ENCODE measurements at regions not wholly inside any gene's neighbourhood (a gene's known extent, or its start where the extent isn't known, plus 50 kb on each side); places are given as distances from the start of the nearest gene placed in this dataset.

GRCh38 chr7:9709216-9709615, 1264.5 kb upstream of the PHF14 start:
- DNase-seq (no peak), ATAC-seq (no peak)
- Histone ChIP-seq H3K27ac (no peak overlapping the region), H3K36me3 (no peaks in the 10 kb centered on the region), H3K27me3 (no peaks in the 10 kb centered on the region), H3K4me1 (no peaks in the 10 kb centered on the region), H3K4me3 (no peak overlapping the region), H3K9me3 (peaks cover 0 to 5% (median 0%) of the 10 kb centered on the region in 11 donors)
- no peak for TF ChIP-seq CTCF (IDR thresholded peaks at IDR 0.05)
- 78 to 95% methylated on average over 1 of the region's 1 CpG for WGBS, 2 donors
- intact Hi-C loops (cut with DNase I): no loop called here

DNA sequence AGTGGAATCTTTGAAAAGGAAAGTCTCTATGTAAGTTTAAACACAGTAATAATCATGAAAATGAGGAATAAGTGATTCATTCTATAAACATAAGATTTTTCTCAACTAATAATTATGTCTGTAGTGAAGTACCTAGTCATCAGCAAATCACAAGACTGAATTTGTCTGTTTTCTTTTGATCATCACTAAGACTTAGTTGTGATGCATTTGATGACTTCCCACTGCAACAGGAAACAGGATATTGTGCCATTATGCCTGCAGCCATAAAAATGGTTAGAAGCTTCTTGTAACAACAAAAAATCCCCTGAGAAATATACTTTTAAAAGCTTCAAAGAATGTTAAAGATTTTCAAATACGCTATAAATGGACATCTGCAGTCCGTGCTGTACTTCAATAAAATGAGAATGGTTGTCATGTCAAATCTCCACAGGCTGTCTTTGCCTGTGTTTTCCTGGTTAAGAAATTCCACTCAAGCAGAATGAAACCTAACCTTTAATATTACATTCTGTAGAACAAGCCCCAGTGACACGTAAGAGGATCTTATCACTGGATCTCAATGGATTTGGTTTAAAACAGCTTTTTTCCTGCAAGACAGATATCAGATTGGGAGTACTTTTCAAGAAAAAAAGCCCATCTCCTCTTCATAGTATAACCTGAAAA, 1262.3 kb upstream of the PHF14 start:
- Histone ChIP-seq H3K36me3 (no peaks in the 10 kb centered on the region), H3K9me3 (peaks cover 0 to 5% (median 0%) of the 10 kb centered on the region in 11 donors), H3K4me3 (no peak overlapping the region), H3K27ac (no peak overlapping the region), H3K4me1 (no peaks in the 10 kb centered on the region), H3K27me3 (no peaks in the 10 kb centered on the region)
- TF ChIP-seq CTCF (IDR thresholded peaks at IDR 0.05): no peak
- no peak for DNase-seq
- 67 to 71% methylated on average over 3 of the region's 3 CpGs for WGBS, 2 donors
- intact Hi-C loops (cut with DNase I): no loop called here
- no peak for ATAC-seq

DNA sequence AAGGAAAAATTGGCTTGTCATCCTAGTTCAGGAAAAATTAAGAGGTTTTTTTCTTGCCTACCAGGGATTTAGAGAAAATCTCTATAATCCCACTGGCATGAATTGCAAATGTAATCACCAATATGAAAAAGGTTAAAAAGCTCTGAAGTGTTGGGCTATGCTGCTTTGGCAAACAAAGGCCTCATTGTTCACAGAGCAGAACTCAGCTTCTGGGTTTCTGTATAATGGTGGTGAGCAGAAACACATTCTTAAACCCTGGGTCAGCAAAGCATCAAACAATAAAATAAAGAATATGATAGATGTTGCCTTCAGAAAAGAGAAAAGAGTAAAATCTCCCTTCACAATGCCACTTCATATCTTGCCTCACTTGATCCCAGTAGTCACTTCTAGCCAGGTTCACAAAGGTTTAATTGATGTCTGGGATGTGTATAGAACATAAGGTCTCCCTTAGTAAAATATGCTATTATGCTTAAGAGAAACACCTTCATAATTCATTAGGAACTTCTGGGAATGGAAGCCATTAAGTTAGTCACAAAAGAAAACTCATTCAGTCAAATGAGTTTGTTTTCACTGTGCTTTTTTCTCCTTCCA, 1255.5 kb upstream of the PHF14 start:
- intact Hi-C loops (cut with DNase I): no loop called here

GRCh38 chr7:9719303-9719702, 1254.4 kb upstream of the PHF14 start:
- Histone ChIP-seq H3K36me3 (no peaks in the 10 kb centered on the region), H3K27ac (no peak overlapping the region), H3K4me1 (no peaks in the 10 kb centered on the region), H3K4me3 (no peak overlapping the region), H3K27me3 (no peaks in the 10 kb centered on the region), H3K9me3 (peaks cover 0 to 14% (median 0%) of the 10 kb centered on the region in 11 donors)
- DNase-seq: no peak
- 82% methylated on average over 4 of the region's 4 CpGs for WGBS, 2 donors
- no peak for ATAC-seq
- intact Hi-C loops (cut with DNase I): no loop called here
- no peak for TF ChIP-seq CTCF (IDR thresholded peaks at IDR 0.05)

More for the DNA sequence above, 1255.5 kb upstream of the PHF14 start:
- H3K27me3 ChIP-seq: no peaks in the 10 kb centered on the region
- DNase-seq (no peak), ATAC-seq (no peak)
- H3K9me3 ChIP-seq: peaks cover 0 to 15% (median 0%) of the 10 kb centered on the region in 11 donors
- H3K36me3 ChIP-seq: no peaks in the 10 kb centered on the region
- H3K27ac ChIP-seq: no peak overlapping the region
- H3K4me1 ChIP-seq: no peaks in the 10 kb centered on the region
- TF ChIP-seq CTCF (IDR thresholded peaks at IDR 0.05): no peak
- no peak overlapping the region for H3K4me3 ChIP-seq

Measured in heart right ventricle (tissue), 16 donors.